ENCODE measurements at regions not wholly inside any gene's neighbourhood (a gene's known extent, or its start where the extent isn't known, plus 50 kb on each side); places are given as distances from the start of the nearest gene placed in this dataset.

GRCh38 chr1:181931873-181932272 lies 129.6 kb downstream of the ZNF648 start:
- TF ChIP-seq CTCF (IDR thresholded peaks at IDR 0.05; ENCODE audit: low read depth, low read length, poor library complexity, severe bottlenecking): no peak
- no peak for TF ChIP-seq EZH2phosphoT487 (IDR thresholded peaks at IDR 0.05; ENCODE audit: borderline replicate concordance, low read length)
